ENCODE measurements at regions not wholly inside any gene's neighbourhood (a gene's known extent, or its start where the extent isn't known, plus 50 kb on each side); places are given as distances from the start of the nearest gene placed in this dataset.

- Mint-ChIP-seq H3K27me3 (peaks cover 9% of the 10 kb centered on the region), H3K36me3 (no peaks in the 10 kb centered on the region), H3K4me3 (no peak overlapping the region), H3K9me3 (no peaks in the 10 kb centered on the region), H3K4me1 (no peaks in the 10 kb centered on the region), H3K27ac (no peak overlapping the region)
- DNase-seq: no peak
Observed at GRCh38 chr11:64476881-64477280, 78.9 kb upstream of the SLC22A11 start.

DNA sequence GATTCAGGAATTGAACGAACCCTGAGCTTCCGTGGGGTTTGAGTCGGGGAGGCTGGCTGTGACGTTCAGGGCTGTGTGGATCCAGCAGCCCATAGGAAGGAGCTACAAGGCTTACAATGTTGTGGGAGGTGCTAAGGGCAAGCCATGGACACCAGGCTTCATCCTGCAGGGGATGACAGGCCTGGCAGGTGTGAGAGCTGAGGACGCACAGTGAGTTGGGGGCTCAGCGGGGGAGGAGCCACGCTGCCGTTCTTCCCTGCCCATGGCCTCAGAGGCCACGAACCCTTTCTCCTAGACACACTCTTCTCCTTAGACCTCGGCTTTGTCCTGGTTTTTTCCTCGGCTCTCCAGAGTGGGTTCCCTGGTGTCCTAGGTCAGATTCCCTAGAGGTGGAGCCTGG is 78.1 kb upstream of the SLC22A11 start:
- no peaks in the 10 kb centered on the region for H3K9me3 Mint-ChIP-seq
- H3K36me3 Mint-ChIP-seq: no peaks in the 10 kb centered on the region
- H3K4me3 Mint-ChIP-seq: no peak overlapping the region
- no peaks in the 10 kb centered on the region for H3K4me1 Mint-ChIP-seq
- H3K27ac Mint-ChIP-seq: no peak overlapping the region
- peaks cover 9% of the 10 kb centered on the region for H3K27me3 Mint-ChIP-seq
- DNase-seq: no peak

DNA sequence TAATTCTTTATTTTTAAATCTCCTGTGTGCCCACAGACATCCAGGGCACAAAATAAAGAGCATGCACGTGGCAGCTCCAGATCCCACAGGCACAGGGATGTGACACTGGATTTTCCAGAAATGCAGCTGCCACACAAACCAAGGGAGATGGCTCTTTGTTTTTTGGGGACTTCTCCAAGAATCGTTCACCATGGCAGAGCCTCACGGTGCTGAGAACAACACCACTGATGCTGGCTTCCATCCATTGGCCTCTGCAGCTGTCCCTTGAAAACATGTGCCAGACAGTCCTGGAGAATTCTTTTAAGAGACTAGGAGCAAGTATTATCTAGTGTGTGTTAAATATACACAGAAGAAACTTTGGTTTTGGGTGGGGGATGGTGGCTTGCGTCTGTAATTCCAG is 73.2 kb upstream of the SLC22A11 start:
- H3K4me1 Mint-ChIP-seq: no peaks in the 10 kb centered on the region
- peaks cover 16% of the 10 kb centered on the region for H3K27me3 Mint-ChIP-seq
- DNase-seq: no peak
- no peaks in the 10 kb centered on the region for H3K9me3 Mint-ChIP-seq
- no peaks in the 10 kb centered on the region for H3K36me3 Mint-ChIP-seq
- no peak overlapping the region for H3K27ac Mint-ChIP-seq
- H3K4me3 Mint-ChIP-seq: no peak overlapping the region

- H3K27ac Mint-ChIP-seq: no peak overlapping the region
- no peaks in the 10 kb centered on the region for H3K36me3 Mint-ChIP-seq
- H3K4me1 Mint-ChIP-seq: peaks cover under 1% of the 10 kb centered on the region
- no peaks in the 10 kb centered on the region for H3K9me3 Mint-ChIP-seq
- no peak for DNase-seq
- H3K27me3 Mint-ChIP-seq: peaks cover 25% of the 10 kb centered on the region
- no peak overlapping the region for H3K4me3 Mint-ChIP-seq
Observed at GRCh38 chr11:64484191-64485022, 71.3 kb upstream of the SLC22A11 start.

DNA sequence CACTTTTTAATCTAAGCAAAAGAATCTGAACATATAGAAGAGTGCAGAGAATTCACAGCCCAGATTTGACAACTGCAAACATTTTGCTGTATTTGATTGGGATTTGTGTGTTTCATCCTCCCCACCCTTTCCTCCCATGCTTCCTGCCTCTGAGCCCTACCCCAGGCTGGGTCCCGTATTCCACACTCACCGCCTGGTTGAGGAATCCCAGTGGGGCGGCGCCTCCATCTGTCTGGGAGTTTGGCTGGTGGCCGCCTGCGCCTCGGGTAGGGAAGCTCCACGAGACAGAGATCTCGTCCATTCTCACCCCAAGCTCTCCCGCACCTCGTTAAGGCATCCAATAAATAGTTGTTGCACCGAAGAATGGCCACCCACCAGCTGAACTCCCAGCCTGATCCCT is 70.7 kb upstream of the SLC22A11 start:
- no peak overlapping the region for H3K27ac Mint-ChIP-seq
- H3K4me1 Mint-ChIP-seq: peaks cover 6% of the 10 kb centered on the region
- H3K4me3 Mint-ChIP-seq: no peak overlapping the region
- peaks cover 31% of the 10 kb centered on the region for H3K27me3 Mint-ChIP-seq
- H3K9me3 Mint-ChIP-seq: no peaks in the 10 kb centered on the region
- DNase-seq: no peak
- no peaks in the 10 kb centered on the region for H3K36me3 Mint-ChIP-seq

DNA sequence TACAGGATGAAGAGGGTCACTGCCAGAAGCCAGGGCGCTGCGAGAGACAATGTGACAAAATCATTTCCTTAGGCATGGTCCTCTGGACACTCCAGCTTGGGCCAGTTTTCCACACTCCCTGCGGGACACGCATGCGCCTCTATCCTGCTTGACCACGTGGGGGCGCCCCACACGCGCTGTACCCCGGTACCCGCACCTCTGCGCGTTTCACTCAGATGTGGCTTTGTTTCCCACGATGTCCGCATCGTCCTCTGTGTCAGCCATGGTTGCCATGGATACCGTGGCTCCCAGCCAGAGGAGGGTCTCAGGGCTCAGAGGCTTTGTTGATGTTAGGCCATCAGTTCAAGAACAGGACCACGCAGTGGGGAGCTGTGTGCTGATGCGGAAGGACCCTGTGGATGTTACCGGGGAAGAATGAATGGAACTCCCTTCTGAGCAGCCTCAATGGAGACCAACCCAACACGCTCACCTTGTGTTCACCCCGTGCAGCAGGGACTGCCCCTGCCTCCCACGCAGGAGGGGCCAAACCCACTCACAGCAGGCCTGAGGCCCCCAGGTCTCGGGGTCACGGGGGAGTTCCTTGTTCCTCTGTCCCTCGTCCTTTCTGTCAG is 65.8 kb upstream of the SLC22A11 start:
- no peak overlapping the region for H3K27ac Mint-ChIP-seq
- no peaks in the 10 kb centered on the region for H3K9me3 Mint-ChIP-seq
- DNase-seq: peak; percentile 41
- peaks cover 54% of the 10 kb centered on the region for H3K27me3 Mint-ChIP-seq
- no peak overlapping the region for H3K4me3 Mint-ChIP-seq
- peaks cover 16% of the 10 kb centered on the region for H3K4me1 Mint-ChIP-seq
- no peaks in the 10 kb centered on the region for H3K36me3 Mint-ChIP-seq

DNA sequence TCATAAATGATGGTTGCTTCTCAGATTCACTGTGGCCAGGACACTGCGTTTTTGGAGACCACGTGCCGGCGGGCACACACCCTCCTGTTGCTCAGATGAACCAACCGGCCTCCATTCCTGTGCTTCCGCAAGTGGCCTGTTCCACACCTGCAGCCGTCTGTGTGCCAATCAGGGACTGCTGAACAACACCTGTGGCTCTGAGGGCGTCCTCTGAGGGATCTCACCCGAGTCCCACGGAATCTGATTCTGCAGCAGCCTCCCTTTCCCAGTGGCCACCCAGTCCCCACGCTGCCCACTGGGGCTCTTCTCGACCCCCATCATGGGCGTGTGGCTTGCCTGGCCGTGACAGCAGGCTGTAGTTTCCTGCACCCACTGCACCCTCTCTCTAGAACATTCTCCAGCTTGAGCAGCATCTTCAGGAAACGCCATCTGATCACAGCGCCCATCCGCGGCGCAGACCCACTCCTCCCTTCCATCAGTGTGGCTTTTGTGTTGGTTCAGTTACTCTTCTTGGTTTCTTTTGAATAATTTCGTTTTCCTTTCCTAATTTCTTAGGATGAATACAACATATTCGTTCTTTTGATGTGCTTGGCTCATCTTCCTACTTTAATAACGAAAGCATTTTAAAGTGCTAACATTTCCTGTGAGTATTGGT is 65.1 kb upstream of the SLC22A11 start:
- Mint-ChIP-seq H3K4me3 (no peak overlapping the region), H3K27ac (no peak overlapping the region), H3K4me1 (peaks cover 16% of the 10 kb centered on the region), H3K36me3 (no peaks in the 10 kb centered on the region), H3K9me3 (no peaks in the 10 kb centered on the region), H3K27me3 (peaks cover 53% of the 10 kb centered on the region)
- DNase-seq: no peak

DNA sequence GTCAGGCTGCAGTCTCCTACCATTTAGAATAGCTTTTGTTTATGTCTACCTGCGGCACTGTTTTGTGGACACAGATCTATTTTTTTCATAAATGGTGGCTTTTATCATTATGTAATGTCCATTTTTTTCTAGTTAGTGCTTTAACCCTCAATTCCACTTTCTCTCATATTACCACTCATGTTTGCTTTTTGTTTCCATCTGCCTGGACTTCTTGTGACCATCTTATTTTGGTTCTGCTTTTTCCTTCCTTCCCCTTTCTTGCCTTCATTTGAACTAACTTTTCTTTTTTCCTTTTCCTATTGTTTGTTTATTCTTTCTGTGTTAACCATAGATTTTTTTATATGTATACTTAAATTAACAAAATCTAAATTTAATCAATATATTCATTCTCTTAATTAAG is 63.2 kb upstream of the SLC22A11 start:
- Mint-ChIP-seq H3K9me3 (no peaks in the 10 kb centered on the region), H3K4me3 (no peak overlapping the region), H3K4me1 (peaks cover 16% of the 10 kb centered on the region), H3K27me3 (peaks cover 48% of the 10 kb centered on the region), H3K27ac (no peak overlapping the region), H3K36me3 (no peaks in the 10 kb centered on the region)
- no peak for DNase-seq

DNA sequence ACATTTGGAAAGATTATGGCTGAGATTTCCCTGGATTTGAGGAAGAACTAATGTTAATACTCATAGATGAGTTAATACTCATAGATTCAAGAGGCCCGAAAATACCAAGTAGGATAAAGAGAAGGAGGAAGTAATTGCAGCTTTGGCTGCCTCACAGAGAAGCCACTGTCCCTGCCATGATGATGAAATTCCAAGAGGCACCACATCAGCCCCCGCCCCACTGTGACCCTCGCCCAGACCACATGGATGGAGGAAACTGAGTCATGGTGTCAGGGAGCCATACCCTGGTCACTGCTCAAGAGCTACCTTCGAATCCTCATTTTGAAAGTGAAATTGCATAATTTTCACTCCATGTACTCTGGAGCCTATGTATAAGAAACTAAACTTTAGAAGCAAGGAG is 57.6 kb upstream of the SLC22A11 start:
- Mint-ChIP-seq H3K9me3 (no peaks in the 10 kb centered on the region), H3K4me1 (no peaks in the 10 kb centered on the region), H3K27ac (no peak overlapping the region), H3K27me3 (peaks cover 19% of the 10 kb centered on the region), H3K4me3 (no peak overlapping the region), H3K36me3 (no peaks in the 10 kb centered on the region)
- no peak for DNase-seq

- Mint-ChIP-seq H3K27ac (no peak overlapping the region), H3K4me3 (no peak overlapping the region), H3K36me3 (no peaks in the 10 kb centered on the region), H3K4me1 (no peaks in the 10 kb centered on the region), H3K27me3 (peaks cover 11% of the 10 kb centered on the region), H3K9me3 (no peaks in the 10 kb centered on the region)
- no peak for DNase-seq
Observed at GRCh38 chr11:64499261-64500004, 56.3 kb upstream of the SLC22A11 start.

- Mint-ChIP-seq H3K9me3 (no peaks in the 10 kb centered on the region), H3K4me3 (no peak overlapping the region), H3K27ac (no peak overlapping the region), H3K36me3 (no peaks in the 10 kb centered on the region), H3K27me3 (peaks cover 4% of the 10 kb centered on the region), H3K4me1 (no peaks in the 10 kb centered on the region)
- DNase-seq: no peak
Observed at GRCh38 chr11:64500176-64501013, 55.3 kb upstream of the SLC22A11 start.

DNA sequence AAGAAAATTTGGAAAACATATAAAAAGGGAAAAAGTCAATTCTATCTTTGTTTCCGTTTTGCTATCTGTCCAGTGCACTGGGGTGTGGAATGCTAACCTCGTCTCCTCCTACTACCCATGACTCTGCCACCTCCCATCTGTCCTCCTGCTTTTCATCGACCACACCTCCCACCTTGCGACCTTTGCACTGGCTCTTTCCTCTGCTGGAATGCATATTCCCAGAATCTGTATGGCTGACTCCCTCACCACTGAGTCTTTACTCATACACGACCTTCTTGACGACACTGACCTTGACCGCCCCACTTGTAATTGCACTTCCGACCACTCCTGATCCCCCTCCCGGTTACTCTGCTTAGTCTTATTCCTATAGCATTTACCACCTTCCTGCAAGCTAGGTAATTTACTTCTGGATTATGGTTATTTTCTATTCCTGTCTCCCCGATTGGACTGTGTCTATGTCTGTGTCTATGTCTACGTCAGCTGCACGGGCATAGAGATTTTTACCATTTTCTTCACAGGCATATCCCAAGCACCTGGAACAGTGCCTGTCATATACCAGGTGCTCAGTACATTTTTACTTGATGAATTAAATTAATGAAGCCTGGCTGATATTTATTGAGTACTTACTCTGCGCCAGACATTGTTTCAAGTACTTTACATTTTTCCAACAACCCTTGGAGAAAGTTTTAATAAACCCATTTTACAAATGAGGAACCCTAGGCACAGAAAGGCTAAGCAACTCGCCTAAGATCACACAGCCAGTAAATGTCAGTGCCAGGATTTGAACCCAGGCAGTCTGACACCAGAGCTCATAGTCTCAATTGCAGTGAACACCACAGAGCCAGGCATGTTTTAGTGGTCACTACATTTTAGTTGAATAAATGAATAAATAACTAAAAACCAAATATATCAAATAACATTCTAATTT is 54.0 kb upstream of the SLC22A11 start:
- no peaks in the 10 kb centered on the region for H3K4me1 Mint-ChIP-seq
- DNase-seq: no peak
- no peaks in the 10 kb centered on the region for H3K9me3 Mint-ChIP-seq
- no peak overlapping the region for H3K4me3 Mint-ChIP-seq
- H3K36me3 Mint-ChIP-seq: no peaks in the 10 kb centered on the region
- peaks cover 4% of the 10 kb centered on the region for H3K27me3 Mint-ChIP-seq
- H3K27ac Mint-ChIP-seq: no peak overlapping the region

DNA sequence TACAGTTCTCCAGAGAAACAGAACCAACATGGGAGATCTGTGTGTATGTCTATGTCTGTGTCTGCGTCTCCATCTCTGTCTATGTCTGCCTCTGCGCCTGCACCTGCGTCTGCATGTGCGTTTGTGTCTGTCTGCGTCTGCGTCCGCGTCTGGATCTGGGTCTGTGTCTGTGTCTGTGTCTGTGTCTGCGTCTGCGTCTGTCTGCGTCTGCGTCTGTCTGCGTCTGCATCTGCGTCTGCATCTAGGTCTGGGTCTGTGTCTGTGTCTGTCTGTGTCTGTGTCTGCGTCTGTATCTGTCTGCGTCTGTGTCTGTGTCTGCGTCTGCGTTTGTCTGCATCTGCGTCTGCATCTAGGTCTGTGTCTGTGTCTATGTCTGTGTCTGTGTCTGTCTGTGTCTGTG is 53.1 kb upstream of the SLC22A11 start:
- Mint-ChIP-seq H3K36me3 (no peaks in the 10 kb centered on the region), H3K4me3 (no peak overlapping the region), H3K27me3 (peaks cover 4% of the 10 kb centered on the region)

More for the DNA sequence above, 53.1 kb upstream of the SLC22A11 start:
- Mint-ChIP-seq H3K4me1 (no peaks in the 10 kb centered on the region), H3K9me3 (no peaks in the 10 kb centered on the region), H3K27ac (no peak overlapping the region)
- DNase-seq: no peak
